ENCODE measurements at regions not wholly inside any gene's neighbourhood (a gene's known extent, or its start where the extent isn't known, plus 50 kb on each side); places are given as distances from the start of the nearest gene placed in this dataset.

- Histone ChIP-seq H3K4me2 (ENCODE audit: control insufficient read depth, insufficient read depth) (no peak overlapping the region), H2AFZ (ENCODE audit: control insufficient read depth, low read depth, low read length) (no peak overlapping the region), H3K79me2 (ENCODE audit: control insufficient read depth, insufficient read depth, low read length) (no peaks in the 10 kb centered on the region), H3K9me3 (replicated peaks; ENCODE audit: control insufficient read depth, insufficient read depth, low read length) (no peaks in the 10 kb centered on the region; the same call in none of the 3 replicates), H3K27me3 (replicated peaks in 1 of 2; ENCODE audit: control insufficient read depth in 2 of 2, insufficient read depth in 2 of 2, low read length in 1 of 2) (no peaks in the 10 kb centered on the region), H3K4me1 (ENCODE audit: control insufficient read depth, insufficient read depth, low read length) (no peaks in the 10 kb centered on the region), H3K4me3 (no peak overlapping the region), H3K27ac (ENCODE audit: control insufficient read depth, insufficient read depth) (no peak overlapping the region), H3K36me3 (ENCODE audit: control insufficient read depth in 2 of 2, insufficient read depth in 2 of 2, low read length in 1 of 2) (no peaks in the 10 kb centered on the region), H3K9ac (ENCODE audit: control insufficient read depth, insufficient read depth, low read length) (no peak overlapping the region), H4K20me1 (ENCODE audit: control insufficient read depth, insufficient read depth) (no peaks in the 10 kb centered on the region)
- no peak for FAIRE-seq
- in situ Hi-C loops (cut with MboI) (no loop called here), intact Hi-C loops (cut with micrococcal nuclease; ENCODE audit: unreplicated experiment) (no loop called here)
- ChIA-PET RAD21 (ENCODE audit: unreplicated experiment) (no interaction called here), CTCF (no interaction called here), POLR2A (no interaction called here), SMC1A (ENCODE audit: uncharacterized antibody, unreplicated experiment) (no interaction called here)
- TF ChIP-seq MXI1 (IDR thresholded peaks at IDR 0.05; ENCODE audit: low read depth, low read length): no peak
- no peak for TF ChIP-seq FOXM1 (IDR thresholded peaks at IDR 0.05; ENCODE audit: low read depth, low read length)
- TF ChIP-seq CEBPB (IDR thresholded peaks at IDR 0.05; ENCODE audit: borderline replicate concordance in 1 of 2, low read depth in 2 of 2, low read length in 2 of 2): no peak
- TF ChIP-seq NR2C1 (IDR thresholded peaks at IDR 0.05): no peak
- no peak for TF ChIP-seq TAF1 (IDR thresholded peaks at IDR 0.05; ENCODE audit: borderline replicate concordance, low read depth, low read length)
- TF ChIP-seq JUND (IDR thresholded peaks at IDR 0.05; ENCODE audit: low read depth, low read length): no peak
- no peak for TF ChIP-seq HDAC2 (IDR thresholded peaks at IDR 0.05)
- TF ChIP-seq IKZF2 (IDR thresholded peaks at IDR 0.05): no peak
- TF ChIP-seq, protein P1, sequence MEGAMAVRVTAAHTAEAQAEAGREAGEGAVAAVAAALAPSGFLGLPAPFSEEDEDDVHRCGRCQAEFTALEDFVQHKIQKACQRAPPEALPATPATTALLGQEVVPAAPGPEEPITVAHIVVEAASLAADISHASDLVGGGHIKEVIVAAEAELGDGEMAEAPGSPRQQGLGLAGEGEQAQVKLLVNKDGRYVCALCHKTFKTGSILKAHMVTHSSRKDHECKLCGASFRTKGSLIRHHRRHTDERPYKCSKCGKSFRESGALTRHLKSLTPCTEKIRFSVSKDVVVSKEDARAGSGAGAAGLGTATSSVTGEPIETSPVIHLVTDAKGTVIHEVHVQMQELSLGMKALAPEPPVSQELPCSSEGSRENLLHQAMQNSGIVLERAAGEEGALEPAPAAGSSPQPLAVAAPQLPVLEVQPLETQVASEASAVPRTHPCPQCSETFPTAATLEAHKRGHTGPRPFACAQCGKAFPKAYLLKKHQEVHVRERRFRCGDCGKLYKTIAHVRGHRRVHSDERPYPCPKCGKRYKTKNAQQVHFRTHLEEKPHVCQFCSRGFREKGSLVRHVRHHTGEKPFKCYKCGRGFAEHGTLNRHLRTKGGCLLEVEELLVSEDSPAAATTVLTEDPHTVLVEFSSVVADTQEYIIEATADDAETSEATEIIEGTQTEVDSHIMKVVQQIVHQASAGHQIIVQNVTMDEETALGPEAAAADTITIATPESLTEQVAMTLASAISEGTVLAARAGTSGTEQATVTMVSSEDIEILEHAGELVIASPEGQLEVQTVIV (IDR thresholded peaks at IDR 0.05; ENCODE audit: borderline replicate concordance, partially characterized antibody): no peak
- no peak for TF ChIP-seq RAD21 (IDR thresholded peaks at IDR 0.05; ENCODE audit: insufficient read depth, low read depth, low read length)
- TF ChIP-seq HCFC1 (IDR thresholded peaks at IDR 0.05; ENCODE audit: low read length): no peak
- no peak for TF ChIP-seq POLR2AphosphoS2 (IDR thresholded peaks at IDR 0.05; ENCODE audit: low read depth, low read length)
- TF ChIP-seq, protein P2, sequence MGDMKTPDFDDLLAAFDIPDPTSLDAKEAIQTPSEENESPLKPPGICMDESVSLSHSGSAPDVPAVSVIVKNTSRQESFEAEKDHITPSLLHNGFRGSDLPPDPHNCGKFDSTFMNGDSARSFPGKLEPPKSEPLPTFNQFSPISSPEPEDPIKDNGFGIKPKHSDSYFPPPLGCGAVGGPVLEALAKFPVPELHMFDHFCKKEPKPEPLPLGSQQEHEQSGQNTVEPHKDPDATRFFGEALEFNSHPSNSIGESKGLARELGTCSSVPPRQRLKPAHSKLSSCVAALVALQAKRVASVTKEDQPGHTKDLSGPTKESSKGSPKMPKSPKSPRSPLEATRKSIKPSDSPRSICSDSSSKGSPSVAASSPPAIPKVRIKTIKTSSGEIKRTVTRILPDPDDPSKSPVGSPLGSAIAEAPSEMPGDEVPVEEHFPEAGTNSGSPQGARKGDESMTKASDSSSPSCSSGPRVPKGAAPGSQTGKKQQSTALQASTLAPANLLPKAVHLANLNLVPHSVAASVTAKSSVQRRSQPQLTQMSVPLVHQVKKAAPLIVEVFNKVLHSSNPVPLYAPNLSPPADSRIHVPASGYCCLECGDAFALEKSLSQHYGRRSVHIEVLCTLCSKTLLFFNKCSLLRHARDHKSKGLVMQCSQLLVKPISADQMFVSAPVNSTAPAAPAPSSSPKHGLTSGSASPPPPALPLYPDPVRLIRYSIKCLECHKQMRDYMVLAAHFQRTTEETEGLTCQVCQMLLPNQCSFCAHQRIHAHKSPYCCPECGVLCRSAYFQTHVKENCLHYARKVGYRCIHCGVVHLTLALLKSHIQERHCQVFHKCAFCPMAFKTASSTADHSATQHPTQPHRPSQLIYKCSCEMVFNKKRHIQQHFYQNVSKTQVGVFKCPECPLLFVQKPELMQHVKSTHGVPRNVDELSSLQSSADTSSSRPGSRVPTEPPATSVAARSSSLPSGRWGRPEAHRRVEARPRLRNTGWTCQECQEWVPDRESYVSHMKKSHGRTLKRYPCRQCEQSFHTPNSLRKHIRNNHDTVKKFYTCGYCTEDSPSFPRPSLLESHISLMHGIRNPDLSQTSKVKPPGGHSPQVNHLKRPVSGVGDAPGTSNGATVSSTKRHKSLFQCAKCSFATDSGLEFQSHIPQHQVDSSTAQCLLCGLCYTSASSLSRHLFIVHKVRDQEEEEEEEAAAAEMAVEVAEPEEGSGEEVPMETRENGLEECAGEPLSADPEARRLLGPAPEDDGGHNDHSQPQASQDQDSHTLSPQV (IDR thresholded peaks at IDR 0.05): no peak
- TF ChIP-seq ESRRA (IDR thresholded peaks at IDR 0.05; ENCODE audit: low read length): no peak
- no peak for TF ChIP-seq RCOR1 (conservative IDR thresholded peaks at IDR 0.05; ENCODE audit: low read depth, low read length)
- TF ChIP-seq RBBP5 (conservative IDR thresholded peaks at IDR 0.05): no peak
- no peak for ATAC-seq
- DNase-seq (ENCODE audit: low read depth, low spot score): no peak
- WGBS (ENCODE audit: insufficient coverage, insufficient replicate concordance, low lambda C conversion rate, missing lambda C conversion rate): 98% methylated on average over 3 of the region's 3 CpGs
- BruUV-seq (replicated peaks): no TSS peak
Observed at GRCh38 chr4:4596720-4597119, 54.9 kb upstream of the STX18 start.

Data from GM12878 (cell line).